DOHH2 (cell line): ENCODE measurements at regions not wholly inside any gene's neighbourhood (a gene's known extent, or its start where the extent isn't known, plus 50 kb on each side); places are given as distances from the start of the nearest gene placed in this dataset.

Source experiments
- H3F3A ChIP-seq: fragments of 200-600 bp; sonication (generic), shearing (Covaris generic); 2 replicates; pipeline ENCODE4 v1.6.0; 2016; ENCODE audit warnings: antibody characterized with exemption, mild to moderate bottlenecking; ENCODE audit not compliant: control insufficient read depth, insufficient read depth
- H3K27ac ChIP-seq: fragments of 200-600 bp; sonication (generic); 2 replicates; pipeline ENCODE4 v1.5.1; 2014; ENCODE audit warnings: low read depth, mild to moderate bottlenecking, low read length, moderate library complexity
- H3K27me3 ChIP-seq: fragments of 200-600 bp; sonication (generic); 2 replicates; pipeline ENCODE4 v1.6.1; 2014; ENCODE audit warnings: mild to moderate bottlenecking, low read length, mixed read lengths; ENCODE audit not compliant: control insufficient read depth
- H3K36me3 ChIP-seq: fragments of 200-600 bp; sonication (generic); 2 replicates; pipeline ENCODE4 v1.6.1; 2014; ENCODE audit warnings: mild to moderate bottlenecking, low read length, moderate library complexity, mixed read lengths; ENCODE audit not compliant: control insufficient read depth
- H3K4me1 ChIP-seq: fragments of 200-600 bp; sonication (generic); 2 replicates; pipeline ENCODE4 v1.6.1; 2014; ENCODE audit warnings: mild to moderate bottlenecking, low read length, mixed read lengths; ENCODE audit not compliant: control insufficient read depth
- H3K4me2 ChIP-seq: fragments of 200-600 bp; sonication (generic); 2 replicates; pipeline ENCODE4 v1.6.0; 2014; ENCODE audit warnings: mild to moderate bottlenecking, low read length, moderate library complexity
- H3K4me3 ChIP-seq: fragments of 200-600 bp; sonication (generic); 2 replicates; pipeline ENCODE4 v1.5.1; 2014; ENCODE audit warnings: mild to moderate bottlenecking, low read length, mixed read lengths
- H3K79me2 ChIP-seq: fragments of 200-600 bp; sonication (generic); 2 replicates; pipeline ENCODE4 v1.6.1; 2014; ENCODE audit warnings: mild to moderate bottlenecking, low read length, mixed read lengths; ENCODE audit not compliant: control insufficient read depth
- H3K9me2 ChIP-seq: fragments of 200-600 bp; sonication (generic); replicated peaks from 2 replicates; pipeline ENCODE4 v1.6.1; 2014; ENCODE audit warnings: mild to moderate bottlenecking, low read length, mixed read lengths; ENCODE audit not compliant: control insufficient read depth
- H3K9me3 ChIP-seq: fragments of 200-600 bp; sonication (generic); 2 replicates; pipeline ENCODE4 v1.6.1; 2014; ENCODE audit warnings: antibody characterized with exemption, low read length, mixed read lengths; ENCODE audit not compliant: control insufficient read depth, insufficient read depth
- H4K20me1 ChIP-seq: fragments of 200-600 bp; sonication (generic); 2 replicates; pipeline ENCODE4 v1.6.0; 2014; ENCODE audit warnings: low read depth, mild to moderate bottlenecking, antibody characterized with exemption, low read length, moderate library complexity; ENCODE audit not compliant: control insufficient read depth, insufficient read depth
- EZH2phosphoT487 ChIP-seq: fragments of 200-600 bp; sonication (generic); IDR thresholded peaks from 2 replicates; pipeline ENCODE4 v1.6.1; 2017; ENCODE audit warnings: borderline replicate concordance, mild to moderate bottlenecking, antibody characterized with exemption, low read length, moderate library complexity, mixed read lengths
- TF ChIP-seq, protein P1 (sequence below): fragments of 200-600 bp; sonication (generic); IDR thresholded peaks from one replicate; pipeline ENCODE4 v1.5.1; 2014; ENCODE audit warnings: antibody characterized with exemption, mild to moderate bottlenecking, low read depth, low read length; ENCODE audit not compliant: poor library complexity, severe bottlenecking

DNA sequence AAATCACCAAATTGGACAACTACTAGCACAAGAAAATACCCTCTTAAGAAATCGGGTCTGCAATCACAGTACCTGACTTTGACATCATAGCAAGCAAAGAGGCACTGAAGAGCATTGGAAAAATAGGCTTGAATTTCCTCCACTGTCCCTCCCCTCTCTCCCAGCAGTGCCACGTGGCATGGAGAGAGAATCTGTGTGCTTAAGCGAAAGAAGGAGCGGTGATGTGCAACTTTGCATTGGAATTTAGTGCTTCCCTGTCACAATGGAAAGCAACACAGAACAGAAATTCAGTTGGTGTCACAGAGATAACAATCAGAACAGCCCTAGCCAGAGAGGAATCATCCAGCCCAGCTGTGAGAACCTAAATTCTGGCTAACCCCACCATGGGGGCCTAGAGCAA is 207.5 kb upstream of the SLITRK3 start:
- H3K4me3 ChIP-seq: no peak overlapping the region
- no peaks in the 10 kb centered on the region for H4K20me1 ChIP-seq
- H3K27ac ChIP-seq: no peak overlapping the region
- no peaks in the 10 kb centered on the region for H3K9me2 ChIP-seq
- H3K4me2 ChIP-seq: no peak overlapping the region
- no peaks in the 10 kb centered on the region for H3K79me2 ChIP-seq
- no peaks in the 10 kb centered on the region for H3F3A ChIP-seq
- H3K4me1 ChIP-seq: no peaks in the 10 kb centered on the region
- no peaks in the 10 kb centered on the region for H3K27me3 ChIP-seq
- no peaks in the 10 kb centered on the region for H3K9me3 ChIP-seq
- no peak for TF ChIP-seq EZH2phosphoT487
- TF ChIP-seq, protein P1, sequence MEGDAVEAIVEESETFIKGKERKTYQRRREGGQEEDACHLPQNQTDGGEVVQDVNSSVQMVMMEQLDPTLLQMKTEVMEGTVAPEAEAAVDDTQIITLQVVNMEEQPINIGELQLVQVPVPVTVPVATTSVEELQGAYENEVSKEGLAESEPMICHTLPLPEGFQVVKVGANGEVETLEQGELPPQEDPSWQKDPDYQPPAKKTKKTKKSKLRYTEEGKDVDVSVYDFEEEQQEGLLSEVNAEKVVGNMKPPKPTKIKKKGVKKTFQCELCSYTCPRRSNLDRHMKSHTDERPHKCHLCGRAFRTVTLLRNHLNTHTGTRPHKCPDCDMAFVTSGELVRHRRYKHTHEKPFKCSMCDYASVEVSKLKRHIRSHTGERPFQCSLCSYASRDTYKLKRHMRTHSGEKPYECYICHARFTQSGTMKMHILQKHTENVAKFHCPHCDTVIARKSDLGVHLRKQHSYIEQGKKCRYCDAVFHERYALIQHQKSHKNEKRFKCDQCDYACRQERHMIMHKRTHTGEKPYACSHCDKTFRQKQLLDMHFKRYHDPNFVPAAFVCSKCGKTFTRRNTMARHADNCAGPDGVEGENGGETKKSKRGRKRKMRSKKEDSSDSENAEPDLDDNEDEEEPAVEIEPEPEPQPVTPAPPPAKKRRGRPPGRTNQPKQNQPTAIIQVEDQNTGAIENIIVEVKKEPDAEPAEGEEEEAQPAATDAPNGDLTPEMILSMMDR: no peak
- no peaks in the 10 kb centered on the region for H3K36me3 ChIP-seq

DNA sequence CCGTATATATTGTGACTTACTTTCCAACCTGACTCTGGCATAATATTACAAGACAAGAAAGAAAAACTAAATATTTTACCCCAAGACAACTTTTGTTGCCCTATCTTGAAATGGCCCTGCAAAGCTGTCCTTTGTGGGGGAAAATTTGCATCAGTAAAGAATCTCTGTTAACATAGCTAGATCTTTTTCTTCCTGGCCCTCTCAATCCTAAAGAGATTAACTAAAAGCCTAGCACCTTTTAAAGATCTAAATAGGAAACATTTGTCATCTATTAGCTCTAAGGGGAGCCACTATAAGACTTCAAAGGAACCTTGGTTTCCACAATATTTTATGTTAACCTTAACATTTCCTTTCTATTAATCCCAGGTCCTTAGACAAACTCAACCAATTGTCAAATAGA is 199.0 kb upstream of the SLITRK3 start:
- TF ChIP-seq EZH2phosphoT487: no peak
- TF ChIP-seq, protein P1: no peak
- H3K27ac ChIP-seq: no peak overlapping the region
- H3K9me2 ChIP-seq: no peaks in the 10 kb centered on the region
- H3K4me2 ChIP-seq: no peak overlapping the region
- H3K9me3 ChIP-seq: no peaks in the 10 kb centered on the region
- H3F3A ChIP-seq: no peaks in the 10 kb centered on the region
- no peaks in the 10 kb centered on the region for H3K79me2 ChIP-seq
- H3K36me3 ChIP-seq: no peaks in the 10 kb centered on the region
- no peaks in the 10 kb centered on the region for H4K20me1 ChIP-seq
- no peaks in the 10 kb centered on the region for H3K4me1 ChIP-seq
- no peaks in the 10 kb centered on the region for H3K27me3 ChIP-seq
- H3K4me3 ChIP-seq: no peak overlapping the region

DNA sequence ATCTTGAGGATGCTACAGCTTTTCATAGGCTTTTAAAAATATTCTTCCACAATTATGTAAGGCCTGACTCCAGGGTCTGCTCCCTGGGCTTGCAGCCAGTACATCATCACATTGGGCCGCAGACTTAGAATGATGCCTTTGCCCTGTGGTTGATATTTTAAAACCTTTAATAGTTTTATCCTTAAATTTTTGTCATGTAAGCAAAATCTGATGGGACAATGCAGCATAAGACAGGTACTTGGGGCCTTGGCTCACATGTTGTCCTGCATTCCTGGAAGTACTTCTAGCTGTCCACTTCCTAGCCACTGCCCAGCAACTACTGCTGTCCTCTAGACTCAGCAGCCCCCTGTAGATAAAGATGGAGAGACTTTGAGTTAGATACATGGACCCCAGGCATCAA is 197.3 kb upstream of the SLITRK3 start:
- TF ChIP-seq, protein P1: no peak
- TF ChIP-seq EZH2phosphoT487: no peak
- Histone ChIP-seq H3K4me2 (no peak overlapping the region), H3K9me2 (no peaks in the 10 kb centered on the region), H3K4me1 (no peaks in the 10 kb centered on the region), H3K27ac (no peak overlapping the region), H3K4me3 (no peak overlapping the region), H4K20me1 (no peaks in the 10 kb centered on the region), H3K9me3 (no peaks in the 10 kb centered on the region), H3K36me3 (no peaks in the 10 kb centered on the region), H3F3A (no peaks in the 10 kb centered on the region), H3K79me2 (no peaks in the 10 kb centered on the region), H3K27me3 (no peaks in the 10 kb centered on the region)

DNA sequence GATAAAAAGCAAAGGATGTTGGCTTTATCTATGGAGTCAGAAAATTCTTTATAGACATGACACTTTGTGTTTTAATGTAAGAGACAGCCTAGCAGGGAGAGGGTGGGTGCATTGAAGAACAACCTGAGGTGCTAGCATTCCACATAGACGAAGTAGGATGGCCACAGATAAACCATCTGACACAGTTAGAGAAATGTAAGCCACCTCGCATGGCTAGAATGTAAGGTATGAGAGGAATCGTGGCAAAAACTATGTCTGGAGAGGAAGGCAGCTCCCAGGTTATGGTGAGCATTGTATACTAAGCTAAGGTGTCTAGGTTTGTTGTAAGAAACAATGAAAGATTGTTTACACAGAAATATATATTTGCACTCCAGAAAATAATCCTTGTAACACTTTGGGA is 194.0 kb upstream of the SLITRK3 start:
- H3K79me2 ChIP-seq: no peaks in the 10 kb centered on the region
- H3K4me2 ChIP-seq: no peak overlapping the region
- no peak overlapping the region for H3K4me3 ChIP-seq
- no peaks in the 10 kb centered on the region for H3K9me3 ChIP-seq
- no peaks in the 10 kb centered on the region for H3K36me3 ChIP-seq
- no peaks in the 10 kb centered on the region for H3K4me1 ChIP-seq
- TF ChIP-seq, protein P1: no peak
- TF ChIP-seq EZH2phosphoT487: no peak
- H3F3A ChIP-seq: no peaks in the 10 kb centered on the region
- no peaks in the 10 kb centered on the region for H4K20me1 ChIP-seq
- H3K27ac ChIP-seq: no peak overlapping the region
- no peaks in the 10 kb centered on the region for H3K27me3 ChIP-seq
- H3K9me2 ChIP-seq: no peaks in the 10 kb centered on the region
